Osteoblast (primary cell): ENCODE measurements at regions not wholly inside any gene's neighbourhood (a gene's known extent, or its start where the extent isn't known, plus 50 kb on each side); places are given as distances from the start of the nearest gene placed in this dataset.

ENCODE experiments used
- DNase-seq: peaks from one replicate; pipeline ENCODE4 v3.0.0; 2011; ENCODE audit warnings: low spot score, mixed read lengths; ENCODE audit not compliant: insufficient read length; ENCODE audit errors: missing footprints
- H2AFZ ChIP-seq: 2 replicates; pipeline ENCODE4 v1.6.0; 2011; ENCODE audit warnings: mild to moderate bottlenecking, low read length
- H3K27ac ChIP-seq: 2 replicates; pipeline ENCODE4 v1.5.1; 2011; ENCODE audit warnings: mild to moderate bottlenecking, low read depth, low read length, moderate library complexity
- H3K27me3 ChIP-seq: 2 replicates; pipeline ENCODE4 v1.6.0; 2012; ENCODE audit warnings: mild to moderate bottlenecking, control low read depth, inconsistent platforms, low read length, moderate library complexity; ENCODE audit not compliant: insufficient read depth
- H3K36me3 ChIP-seq: 2 replicates; pipeline ENCODE4 v1.5.1; 2011; ENCODE audit warnings: mild to moderate bottlenecking, low read length, control low read depth, moderate library complexity; ENCODE audit not compliant: insufficient read depth
- H3K4me1 ChIP-seq: 2 replicates; pipeline ENCODE4 v1.5.1; 2011; ENCODE audit warnings: mild to moderate bottlenecking, low read length, control low read depth, moderate library complexity; ENCODE audit not compliant: insufficient read depth
- H3K4me2 ChIP-seq: 2 replicates; pipeline ENCODE4 v1.6.0; 2011; ENCODE audit warnings: mild to moderate bottlenecking, low read length; ENCODE audit not compliant: insufficient read depth
- H3K4me3 ChIP-seq: fragments of 200-600 bp; sonication (generic); 3 replicates; pipeline ENCODE4 v1.5.1; 2012; ENCODE audit warnings: mild to moderate bottlenecking, low read length, inconsistent platforms; ENCODE audit not compliant: insufficient read depth
- H3K79me2 ChIP-seq: 2 replicates; pipeline ENCODE4 v1.6.0; 2012; ENCODE audit warnings: mild to moderate bottlenecking, low read length, control low read depth, inconsistent platforms; ENCODE audit not compliant: insufficient read depth
- H3K9me3 ChIP-seq: 2 replicates; pipeline ENCODE4 v1.5.1; 2011; ENCODE audit warnings: low read depth, low read length, control low read depth
- H4K20me1 ChIP-seq: 2 replicates; pipeline ENCODE4 v1.6.0; 2012; ENCODE audit warnings: mild to moderate bottlenecking, low read length, control low read depth; ENCODE audit not compliant: insufficient read depth
- CTCF ChIP-seq: IDR thresholded peaks from 2 replicates; pipeline ENCODE4 v1.5.1; 2011; ENCODE audit warnings: mild to moderate bottlenecking, low read depth, low read length, moderate library complexity; ENCODE audit errors: extremely low read depth

- Histone ChIP-seq H3K27me3 (no peaks in the 10 kb centered on the region), H3K27ac (no peak overlapping the region), H3K4me3 (no peak overlapping the region), H3K36me3 (no peaks in the 10 kb centered on the region), H4K20me1 (no peaks in the 10 kb centered on the region), H2AFZ (no peak overlapping the region), H3K4me2 (no peak overlapping the region), H3K9me3 (no peaks in the 10 kb centered on the region), H3K79me2 (no peaks in the 10 kb centered on the region), H3K4me1 (no peaks in the 10 kb centered on the region)
- no peak for DNase-seq
- no peak for TF ChIP-seq CTCF
Observed at GRCh38 chr1:103254691-103255090, 146.4 kb upstream of the COL11A1 start.

GRCh38 chr1:103250441-103250861, 142.1 kb upstream of the COL11A1 start:
- H2AFZ ChIP-seq: peak overlapping the region; percentile 77
- no peak for DNase-seq
- no peak overlapping the region for H3K27ac ChIP-seq
- no peak overlapping the region for H3K4me3 ChIP-seq
- no peaks in the 10 kb centered on the region for H3K36me3 ChIP-seq
- no peaks in the 10 kb centered on the region for H3K4me1 ChIP-seq
- no peaks in the 10 kb centered on the region for H3K9me3 ChIP-seq
- H3K27me3 ChIP-seq: no peaks in the 10 kb centered on the region
- TF ChIP-seq CTCF: no peak
- H4K20me1 ChIP-seq: no peaks in the 10 kb centered on the region
- H3K79me2 ChIP-seq: no peaks in the 10 kb centered on the region
- no peak overlapping the region for H3K4me2 ChIP-seq

GRCh38 chr1:103248417-103249102, 140.2 kb upstream of the COL11A1 start:
- Histone ChIP-seq H3K27me3 (no peaks in the 10 kb centered on the region), H3K4me3 (no peak overlapping the region), H4K20me1 (no peaks in the 10 kb centered on the region), H3K4me1 (no peaks in the 10 kb centered on the region), H3K27ac (no peak overlapping the region), H3K4me2 (no peak overlapping the region), H3K79me2 (no peaks in the 10 kb centered on the region), H3K36me3 (no peaks in the 10 kb centered on the region), H2AFZ (peak overlapping the region; percentile 53), H3K9me3 (no peaks in the 10 kb centered on the region)
- TF ChIP-seq CTCF: no peak
- no peak for DNase-seq

GRCh38 chr1:103247517-103247916, 139.2 kb upstream of the COL11A1 start:
- Histone ChIP-seq H3K4me3 (no peak overlapping the region), H4K20me1 (no peaks in the 10 kb centered on the region), H3K4me2 (no peak overlapping the region), H3K9me3 (no peaks in the 10 kb centered on the region), H3K36me3 (no peaks in the 10 kb centered on the region), H2AFZ (no peak overlapping the region), H3K4me1 (no peaks in the 10 kb centered on the region), H3K27me3 (no peaks in the 10 kb centered on the region), H3K79me2 (no peaks in the 10 kb centered on the region), H3K27ac (no peak overlapping the region)
- no peak for DNase-seq
- no peak for TF ChIP-seq CTCF
